ENCODE measurements at regions not wholly inside any gene's neighbourhood (a gene's known extent, or its start where the extent isn't known, plus 50 kb on each side); places are given as distances from the start of the nearest gene placed in this dataset.

DNA sequence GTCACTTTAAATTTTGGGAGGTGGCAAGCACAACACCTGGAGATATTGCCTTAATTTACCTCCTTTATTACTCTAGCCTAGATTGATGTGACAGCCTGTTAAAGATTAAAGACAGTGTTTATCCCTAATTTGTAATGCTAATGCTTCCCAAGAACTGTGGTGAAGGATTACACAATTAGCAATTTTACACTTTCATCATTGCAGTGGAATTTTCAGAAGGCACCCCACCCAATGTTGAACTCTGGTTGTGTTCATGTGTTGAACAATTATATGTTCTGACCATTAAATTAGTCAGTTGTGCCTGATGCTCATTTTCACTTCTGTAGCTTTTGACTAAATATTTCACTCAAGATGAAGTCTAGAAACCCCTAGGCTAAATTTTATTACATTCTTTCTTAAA is 317.1 kb upstream of the CWC22 start:
- H3K4me1 Mint-ChIP-seq (ENCODE audit: low read depth): peaks cover under 1% of the 10 kb centered on the region
- no peak for DNase-seq (ENCODE audit: low spot score)
- no peak overlapping the region for H3K27ac Mint-ChIP-seq (ENCODE audit: unreplicated experiment)
- no peaks in the 10 kb centered on the region for H3K9me3 Mint-ChIP-seq (ENCODE audit: low read depth)
- H3K4me3 Mint-ChIP-seq (ENCODE audit: unreplicated experiment): no peak overlapping the region
- H3K36me3 Mint-ChIP-seq (ENCODE audit: low read depth): peaks cover 1% of the 10 kb centered on the region
- TF ChIP-seq, protein P1, sequence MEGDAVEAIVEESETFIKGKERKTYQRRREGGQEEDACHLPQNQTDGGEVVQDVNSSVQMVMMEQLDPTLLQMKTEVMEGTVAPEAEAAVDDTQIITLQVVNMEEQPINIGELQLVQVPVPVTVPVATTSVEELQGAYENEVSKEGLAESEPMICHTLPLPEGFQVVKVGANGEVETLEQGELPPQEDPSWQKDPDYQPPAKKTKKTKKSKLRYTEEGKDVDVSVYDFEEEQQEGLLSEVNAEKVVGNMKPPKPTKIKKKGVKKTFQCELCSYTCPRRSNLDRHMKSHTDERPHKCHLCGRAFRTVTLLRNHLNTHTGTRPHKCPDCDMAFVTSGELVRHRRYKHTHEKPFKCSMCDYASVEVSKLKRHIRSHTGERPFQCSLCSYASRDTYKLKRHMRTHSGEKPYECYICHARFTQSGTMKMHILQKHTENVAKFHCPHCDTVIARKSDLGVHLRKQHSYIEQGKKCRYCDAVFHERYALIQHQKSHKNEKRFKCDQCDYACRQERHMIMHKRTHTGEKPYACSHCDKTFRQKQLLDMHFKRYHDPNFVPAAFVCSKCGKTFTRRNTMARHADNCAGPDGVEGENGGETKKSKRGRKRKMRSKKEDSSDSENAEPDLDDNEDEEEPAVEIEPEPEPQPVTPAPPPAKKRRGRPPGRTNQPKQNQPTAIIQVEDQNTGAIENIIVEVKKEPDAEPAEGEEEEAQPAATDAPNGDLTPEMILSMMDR (IDR thresholded peaks at IDR 0.05): no peak
- no peaks in the 10 kb centered on the region for H3K27me3 Mint-ChIP-seq (ENCODE audit: low read depth)

DNA sequence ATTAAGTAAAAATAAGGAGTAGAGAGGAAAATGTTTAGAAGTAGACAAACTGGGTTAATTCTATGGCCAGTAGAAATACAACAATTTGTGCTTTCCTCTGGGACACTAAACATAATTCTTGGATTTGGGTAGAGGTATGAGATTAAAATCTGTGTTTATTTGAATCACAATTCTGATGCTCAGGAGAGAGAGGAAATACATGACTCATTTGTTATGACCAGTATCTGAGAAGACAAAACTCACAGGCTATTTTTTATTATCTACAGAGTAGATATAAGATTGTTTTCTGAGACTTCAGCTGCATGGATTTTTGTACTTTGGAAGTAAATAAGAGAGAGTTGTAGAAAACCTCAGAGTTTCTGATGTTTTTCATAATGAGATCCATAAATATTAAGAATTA is 315.7 kb upstream of the CWC22 start:
- Mint-ChIP-seq H3K9me3 (ENCODE audit: low read depth) (peaks cover 3% of the 10 kb centered on the region), H3K4me1 (ENCODE audit: low read depth) (peaks cover 5% of the 10 kb centered on the region), H3K36me3 (ENCODE audit: low read depth) (peaks cover 3% of the 10 kb centered on the region), H3K27ac (ENCODE audit: unreplicated experiment) (no peak overlapping the region), H3K4me3 (ENCODE audit: unreplicated experiment) (no peak overlapping the region), H3K27me3 (ENCODE audit: low read depth) (no peaks in the 10 kb centered on the region)
- DNase-seq (ENCODE audit: low spot score): no peak
- TF ChIP-seq, protein P1 (IDR thresholded peaks at IDR 0.05): no peak

DNA sequence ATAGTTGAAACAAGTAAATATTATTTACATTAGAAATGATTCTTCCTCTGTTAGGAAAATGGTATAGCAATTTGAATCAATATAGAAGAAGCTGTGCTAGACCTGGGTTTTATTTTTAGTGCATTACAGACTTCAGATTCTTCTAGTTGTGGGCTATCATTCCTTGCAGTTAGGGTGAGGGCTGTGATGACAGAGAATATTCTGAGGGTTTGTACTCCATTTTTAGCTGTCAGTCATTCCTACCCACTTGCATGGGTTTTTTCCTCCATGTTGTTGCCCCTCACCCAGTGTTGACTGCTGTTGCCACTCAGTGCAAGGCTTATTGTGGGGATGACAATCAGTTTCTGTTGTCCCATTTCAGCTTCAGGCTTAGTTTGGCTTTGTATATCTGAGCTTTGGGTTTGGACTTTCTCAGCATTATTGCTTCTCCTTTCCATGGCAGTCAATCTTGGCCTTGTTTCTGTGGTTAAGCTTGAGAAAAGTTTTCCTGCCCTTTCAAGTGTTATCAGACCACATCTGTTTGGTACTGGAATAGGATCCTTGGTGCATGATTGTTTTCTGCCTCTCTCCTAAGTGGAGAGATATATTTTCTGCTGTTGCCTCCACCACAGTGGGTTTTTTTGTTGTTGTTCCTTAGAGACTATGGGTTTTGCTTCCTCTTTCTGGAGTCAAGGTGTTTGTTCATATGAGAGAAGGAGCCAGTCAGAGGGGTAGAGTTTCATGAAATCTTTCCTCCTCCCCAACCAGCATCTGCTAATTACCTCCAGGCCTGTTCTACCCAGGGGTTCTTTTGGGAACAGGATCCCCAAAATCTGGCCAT is 312.7 kb upstream of the CWC22 start:
- Mint-ChIP-seq H3K36me3 (ENCODE audit: low read depth) (peaks cover 2% of the 10 kb centered on the region), H3K27me3 (ENCODE audit: low read depth) (no peaks in the 10 kb centered on the region), H3K4me3 (ENCODE audit: unreplicated experiment) (no peak overlapping the region), H3K9me3 (ENCODE audit: low read depth) (peaks cover 18% of the 10 kb centered on the region), H3K4me1 (ENCODE audit: low read depth) (peaks cover 5% of the 10 kb centered on the region), H3K27ac (ENCODE audit: unreplicated experiment) (no peak overlapping the region)
- no peak for DNase-seq (ENCODE audit: low spot score)
- TF ChIP-seq, protein P1 (IDR thresholded peaks at IDR 0.05): no peak

- Mint-ChIP-seq H3K36me3 (ENCODE audit: low read depth) (peaks cover 2% of the 10 kb centered on the region), H3K27ac (ENCODE audit: unreplicated experiment) (no peak overlapping the region), H3K27me3 (ENCODE audit: low read depth) (no peaks in the 10 kb centered on the region), H3K9me3 (ENCODE audit: low read depth) (peaks cover 18% of the 10 kb centered on the region), H3K4me1 (ENCODE audit: low read depth) (peaks cover 3% of the 10 kb centered on the region), H3K4me3 (ENCODE audit: unreplicated experiment) (no peak overlapping the region)
- TF ChIP-seq, protein P1 (IDR thresholded peaks at IDR 0.05): no peak
- DNase-seq (ENCODE audit: low spot score): no peak
Measured at GRCh38 chr2:180314086-180314485, 307.0 kb upstream of the CWC22 start.

DNA sequence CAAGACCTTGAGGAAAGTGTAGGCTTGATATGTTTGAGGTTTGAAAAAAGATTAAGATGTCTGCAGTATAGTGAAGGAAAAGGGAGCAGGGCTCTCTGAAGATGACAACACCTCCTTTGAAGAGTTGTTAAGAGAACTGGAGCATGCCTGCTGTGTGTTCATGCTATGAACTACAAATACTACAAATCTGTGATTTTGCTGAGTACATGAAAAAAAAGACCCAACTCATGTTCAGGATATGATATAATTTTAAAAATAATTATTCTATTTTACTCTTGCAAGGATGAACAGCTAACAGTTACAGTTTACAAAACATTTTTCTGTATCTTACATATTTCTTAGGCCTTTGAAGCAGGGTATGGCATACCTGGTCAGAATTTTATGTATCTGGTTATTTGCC is 305.4 kb upstream of the CWC22 start:
- no peaks in the 10 kb centered on the region for H3K36me3 Mint-ChIP-seq (ENCODE audit: low read depth)
- peaks cover 13% of the 10 kb centered on the region for H3K9me3 Mint-ChIP-seq (ENCODE audit: low read depth)
- no peaks in the 10 kb centered on the region for H3K27me3 Mint-ChIP-seq (ENCODE audit: low read depth)
- H3K4me1 Mint-ChIP-seq (ENCODE audit: low read depth): no peaks in the 10 kb centered on the region
- no peak for DNase-seq (ENCODE audit: low spot score)
- TF ChIP-seq, protein P1 (IDR thresholded peaks at IDR 0.05): no peak
- H3K4me3 Mint-ChIP-seq (ENCODE audit: unreplicated experiment): no peak overlapping the region
- no peak overlapping the region for H3K27ac Mint-ChIP-seq (ENCODE audit: unreplicated experiment)
